Smooth muscle cell (in vitro differentiated cells): ENCODE measurements at regions not wholly inside any gene's neighbourhood (a gene's known extent, or its start where the extent isn't known, plus 50 kb on each side); places are given as distances from the start of the nearest gene placed in this dataset.
"Not testable (repeated sequence)": the region's sequence is repeated elsewhere in the genome, so short reads cannot be mapped to it uniquely, and the experiment has no call there.

Experiments used
- DNase-seq: peaks from one replicate; lab custom pipeline; 2025; ENCODE audit not compliant: unreplicated experiment; lab: John Stamatoyannopoulos, UW
- H2AFZ ChIP-seq: fragments of 200-600 bp; sonication (generic); 2 replicates; pipeline ENCODE4 v1.6.0; 2016; ENCODE audit warnings: antibody characterized with exemption, low read depth, mild to moderate bottlenecking
- H3F3A ChIP-seq: fragments of 200-600 bp; sonication (generic); 2 replicates; pipeline ENCODE4 v1.6.0; 2017; ENCODE audit warnings: antibody characterized with exemption, low read depth
- H3K27ac ChIP-seq: fragments of 200-600 bp; sonication (generic); 2 replicates; pipeline ENCODE4 v1.5.1; 2016; ENCODE audit warnings: low read depth, mild to moderate bottlenecking
- H3K27me3 ChIP-seq: fragments of 200-600 bp; sonication (generic); 2 replicates; pipeline ENCODE4 v1.6.1; 2016; ENCODE audit warnings: low read depth, mild to moderate bottlenecking
- H3K36me3 ChIP-seq: fragments of 200-600 bp; sonication (generic); 2 replicates; pipeline ENCODE4 v1.5.1; 2016; ENCODE audit warnings: low read depth
- H3K4me1 ChIP-seq: fragments of 200-600 bp; sonication (generic); 2 replicates; pipeline ENCODE4 v1.5.1; 2016; ENCODE audit warnings: low read depth
- H3K4me2 ChIP-seq: fragments of 200-600 bp; sonication (generic); 2 replicates; pipeline ENCODE4 v1.6.0; 2016; ENCODE audit warnings: mild to moderate bottlenecking
- H3K4me3 ChIP-seq: fragments of 200-600 bp; sonication (generic); 2 replicates; pipeline ENCODE4 v1.5.1; 2016; ENCODE audit warnings: mild to moderate bottlenecking
- H3K79me2 ChIP-seq: fragments of 200-600 bp; sonication (generic); 2 replicates; pipeline ENCODE4 v1.6.0; 2016; ENCODE audit warnings: low read depth, mild to moderate bottlenecking
- H3K9ac ChIP-seq: fragments of 200-600 bp; sonication (generic); 2 replicates; pipeline ENCODE4 v1.6.0; 2016; ENCODE audit warnings: low read depth
- H3K9me3 ChIP-seq: fragments of 200-600 bp; sonication (generic); replicated peaks from 2 replicates; pipeline ENCODE4 v1.5.1; 2016; ENCODE audit warnings: low read depth
- H4K20me1 ChIP-seq: fragments of 200-600 bp; sonication (generic); 2 replicates; pipeline ENCODE4 v1.6.0; 2016; ENCODE audit warnings: low read depth
- CTCF ChIP-seq: fragments of 200-600 bp; sonication (generic); IDR thresholded peaks from 2 replicates; pipeline ENCODE4 v1.5.1; 2017; ENCODE audit warnings: borderline replicate concordance, mild to moderate bottlenecking, antibody characterized with exemption; ENCODE audit not compliant: insufficient read depth, poor library complexity, severe bottlenecking
- WGBS: methylation state at CpG from one replicate; pipeline ENCODE4 v1.1.7; 2016; ENCODE audit warnings: low lambda C conversion rate; 5-methylcytosine and 5-hydroxymethylcytosine counted together

DNA sequence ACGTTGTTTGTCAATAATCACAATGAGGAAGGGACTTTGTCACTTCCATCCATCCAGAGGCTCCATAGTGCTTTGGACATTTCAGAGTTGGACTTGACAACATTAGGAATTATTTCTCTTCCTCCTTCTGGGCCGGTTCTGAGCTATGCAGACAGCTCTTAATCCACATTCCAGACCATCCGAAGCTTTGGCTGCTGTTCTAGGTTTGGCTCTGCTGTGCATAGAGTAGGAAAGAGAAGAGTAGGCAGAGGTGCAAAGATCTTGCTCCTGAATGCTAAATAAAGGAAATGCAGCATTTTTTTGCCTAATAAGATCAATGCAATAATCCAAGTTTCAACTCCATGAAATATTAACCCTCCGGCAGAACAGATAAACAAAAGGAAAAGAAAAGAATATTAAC lies 216.3 kb upstream of the PRNP start:
- no peaks in the 10 kb centered on the region for H3K27me3 ChIP-seq
- WGBS: 65% methylated on average over 4 of the region's 4 CpGs
- H3K36me3 ChIP-seq: no peaks in the 10 kb centered on the region
- no peak for TF ChIP-seq CTCF
- no peaks in the 10 kb centered on the region for H3K4me1 ChIP-seq
- H3F3A ChIP-seq: no peaks in the 10 kb centered on the region
- H3K9ac ChIP-seq: no peak overlapping the region
- H3K4me3 ChIP-seq: no peak overlapping the region
- no peaks in the 10 kb centered on the region for H3K79me2 ChIP-seq
- no peaks in the 10 kb centered on the region for H4K20me1 ChIP-seq
- no peak overlapping the region for H2AFZ ChIP-seq
- H3K9me3 ChIP-seq: no peaks in the 10 kb centered on the region
- H3K4me2 ChIP-seq: no peak overlapping the region
- DNase-seq: no peak
- no peak overlapping the region for H3K27ac ChIP-seq

DNA sequence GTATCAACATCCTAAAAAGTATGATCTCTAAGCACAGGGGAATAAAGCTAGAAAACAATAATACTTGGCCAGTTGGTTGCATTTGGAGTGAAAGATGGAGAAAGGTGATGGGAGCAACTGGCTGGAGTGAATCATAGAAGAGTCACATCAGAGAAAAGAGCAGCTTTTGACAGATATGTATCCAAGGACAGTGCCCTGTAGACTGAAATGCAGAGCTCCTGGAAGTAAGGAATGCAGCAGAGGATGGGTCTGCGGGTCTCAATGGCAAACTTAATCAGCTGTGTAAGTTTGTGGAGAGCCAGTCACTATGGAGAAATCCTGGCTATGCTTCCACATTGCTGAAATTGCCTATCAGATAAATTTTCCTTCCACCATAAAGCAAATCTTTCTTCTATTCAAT lies 218.1 kb upstream of the PRNP start:
- no peak for TF ChIP-seq CTCF
- H3K9ac ChIP-seq: no peak overlapping the region
- H3K4me2 ChIP-seq: no peak overlapping the region
- H3K4me1 ChIP-seq: no peaks in the 10 kb centered on the region
- H3F3A ChIP-seq: no peaks in the 10 kb centered on the region
- H4K20me1 ChIP-seq: no peaks in the 10 kb centered on the region
- no peak overlapping the region for H2AFZ ChIP-seq
- WGBS: 78% methylated on average over 1 of the region's 1 CpG
- H3K27ac ChIP-seq: no peak overlapping the region
- no peaks in the 10 kb centered on the region for H3K79me2 ChIP-seq
- DNase-seq: no peak
- H3K27me3 ChIP-seq: no peaks in the 10 kb centered on the region
- no peak overlapping the region for H3K4me3 ChIP-seq
- H3K36me3 ChIP-seq: no peaks in the 10 kb centered on the region
- no peaks in the 10 kb centered on the region for H3K9me3 ChIP-seq

DNA sequence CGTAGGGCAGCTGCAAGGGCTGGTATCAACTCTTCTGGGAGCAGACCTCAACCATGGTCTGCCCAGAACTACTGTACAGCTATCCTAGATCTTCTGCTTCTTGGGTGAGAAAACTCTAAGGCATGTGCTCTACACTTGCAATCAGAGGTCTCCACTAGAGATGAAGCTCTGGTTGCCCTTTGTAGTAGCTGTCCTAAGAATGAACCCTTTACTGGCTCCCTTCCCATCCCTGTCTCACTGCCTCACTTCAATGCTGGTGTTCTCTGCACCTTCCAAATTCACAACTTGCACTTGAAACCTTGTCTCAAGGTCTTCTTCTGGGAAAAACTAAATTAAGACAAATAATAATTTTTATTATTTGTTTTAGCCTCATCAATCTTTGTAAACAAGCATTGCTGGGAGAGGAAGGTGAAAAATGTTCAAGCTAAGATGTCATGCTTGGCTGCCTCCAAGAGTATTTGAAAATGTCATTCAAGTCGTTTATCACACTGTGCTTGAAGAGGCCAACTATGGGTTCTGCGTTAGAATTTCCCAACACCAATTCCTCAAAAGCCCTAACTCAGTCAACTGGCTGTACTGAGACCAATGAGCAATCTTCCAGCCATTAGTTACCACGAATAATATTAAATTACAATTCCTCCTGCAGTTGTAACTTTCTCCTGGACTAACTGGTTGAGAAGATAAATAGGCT lies 216.9 kb upstream of the ADRA1D start:
- Histone ChIP-seq H3K4me3 (no peak overlapping the region), H3K9ac (no peak overlapping the region), H3K4me2 (no peak overlapping the region), H3K9me3 (no peaks in the 10 kb centered on the region), H3K36me3 (no peaks in the 10 kb centered on the region), H3K27me3 (no peaks in the 10 kb centered on the region), H2AFZ (no peak overlapping the region), H4K20me1 (no peaks in the 10 kb centered on the region), H3K4me1 (no peaks in the 10 kb centered on the region), H3F3A (no peaks in the 10 kb centered on the region), H3K79me2 (no peaks in the 10 kb centered on the region), H3K27ac (no peak overlapping the region)
- 87% methylated on average over 4 of the region's 4 CpGs for WGBS
- no peak for DNase-seq
- no peak for TF ChIP-seq CTCF

GRCh38 chr20:4465212-4465611 lies 216.1 kb upstream of the ADRA1D start:
- H3F3A ChIP-seq: no peaks in the 10 kb centered on the region
- H3K27ac ChIP-seq: no peak overlapping the region
- H2AFZ ChIP-seq: no peak overlapping the region
- no peaks in the 10 kb centered on the region for H4K20me1 ChIP-seq
- H3K27me3 ChIP-seq: no peaks in the 10 kb centered on the region
- no peaks in the 10 kb centered on the region for H3K79me2 ChIP-seq
- H3K9ac ChIP-seq: no peak overlapping the region
- H3K9me3 ChIP-seq: no peaks in the 10 kb centered on the region
- H3K4me3 ChIP-seq: no peak overlapping the region
- no peak for TF ChIP-seq CTCF
- WGBS: 89% methylated on average over 1 of the region's 1 CpG
- H3K36me3 ChIP-seq: no peaks in the 10 kb centered on the region
- H3K4me2 ChIP-seq: no peak overlapping the region
- no peak for DNase-seq
- H3K4me1 ChIP-seq: no peaks in the 10 kb centered on the region

DNA sequence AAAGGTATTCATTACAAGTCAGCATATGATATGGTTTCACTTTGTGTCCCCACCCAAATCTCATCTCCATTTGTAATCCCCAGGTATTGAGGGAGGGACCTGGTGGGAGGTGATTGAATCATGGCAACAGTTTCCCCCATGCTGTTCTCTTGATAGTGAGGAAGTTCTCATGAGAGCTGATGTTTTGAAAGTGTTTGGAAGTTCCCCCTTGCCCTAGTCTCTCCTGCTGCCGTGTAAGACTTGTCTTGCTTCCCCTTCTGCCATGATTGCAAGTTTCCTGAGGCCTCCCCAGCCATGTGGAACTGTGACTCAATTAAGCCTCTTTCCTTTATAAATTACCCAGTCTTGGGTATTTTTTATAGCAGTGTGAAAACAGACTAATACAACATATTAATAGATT lies 213.7 kb upstream of the ADRA1D start:
- H4K20me1 ChIP-seq, DNase-seq, H3K4me3 ChIP-seq, H3K9ac ChIP-seq, H3K36me3 ChIP-seq, H3K79me2 ChIP-seq, H3K9me3 ChIP-seq, H3K4me1 ChIP-seq, H3K27me3 ChIP-seq, H3K4me2 ChIP-seq, H3K27ac ChIP-seq, H2AFZ ChIP-seq, H3F3A ChIP-seq: not testable (repeated sequence)
- 84% methylated on average over 1 of the region's 1 CpG for WGBS
